ENCODE measurements at regions not wholly inside any gene's neighbourhood (a gene's known extent, or its start where the extent isn't known, plus 50 kb on each side); places are given as distances from the start of the nearest gene placed in this dataset.

DNA sequence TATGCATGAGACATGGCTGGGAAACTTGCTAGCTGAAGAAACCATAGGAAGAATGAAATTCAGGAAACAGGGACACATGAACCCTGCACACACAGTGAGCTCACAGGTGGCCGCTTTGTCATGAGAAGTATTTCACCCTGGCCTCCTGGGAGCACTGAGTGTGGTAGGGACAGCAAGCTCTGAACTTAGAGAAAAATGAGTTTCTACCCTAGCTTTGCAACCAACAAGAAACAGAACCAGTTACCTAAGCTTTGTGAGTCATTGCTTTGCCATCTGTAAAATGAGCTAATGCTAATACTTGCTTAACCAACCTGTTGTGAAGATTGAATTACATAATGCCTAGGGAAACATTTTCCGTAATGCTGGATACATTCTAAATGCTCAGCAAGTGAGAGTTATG lies 206.6 kb upstream of the HS3ST1 start:
- DNase-seq (no peak), ATAC-seq (ENCODE audit: low read depth in 2 of 2) (no peak)
- Mint-ChIP-seq H3K4me1 (peaks cover 4 to 6% (median 5%) of the 10 kb centered on the region in 3 donors), H3K27me3 (peaks cover 0 to 1% (median 0%) of the 10 kb centered on the region in 3 donors), H3K36me3 (no peaks in the 10 kb centered on the region), H3K4me3 (no peak overlapping the region), H3K9me3 (peaks cover 0 to 11% (median 8%) of the 10 kb centered on the region in 7 donors), H3K27ac (no peak overlapping the region)

DNA sequence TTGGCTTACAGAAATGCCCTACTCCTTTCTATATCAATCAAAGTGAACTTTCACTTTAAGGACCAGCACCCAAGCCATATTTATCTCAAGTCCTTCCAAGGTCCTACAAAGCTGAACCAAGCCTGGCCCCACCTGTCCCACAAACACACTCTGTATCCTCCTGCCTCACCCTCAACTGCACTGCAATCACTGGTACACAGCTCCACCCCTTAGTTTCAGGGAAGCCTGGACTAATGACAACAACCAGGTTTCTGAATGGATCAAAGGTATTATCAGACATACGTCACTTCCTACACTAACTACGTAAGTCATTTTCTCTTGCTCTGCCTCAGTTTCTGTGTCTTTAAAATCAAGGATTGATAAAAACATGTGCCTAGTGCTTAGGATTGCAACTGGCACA lies 205.6 kb upstream of the HS3ST1 start:
- no peaks in the 10 kb centered on the region for H3K27me3 Mint-ChIP-seq
- H3K9me3 Mint-ChIP-seq = peaks cover 0 to 9% (median 5%) of the 10 kb centered on the region in 7 donors
- no peaks in the 10 kb centered on the region for H3K36me3 Mint-ChIP-seq
- ATAC-seq (ENCODE audit: low read depth in 2 of 2) = no peak
- no peak overlapping the region for H3K27ac Mint-ChIP-seq
- H3K4me1 Mint-ChIP-seq = peaks cover 12 to 14% (median 14%) of the 10 kb centered on the region in 3 donors
- DNase-seq = no peak
- H3K4me3 Mint-ChIP-seq = no peak overlapping the region

DNA sequence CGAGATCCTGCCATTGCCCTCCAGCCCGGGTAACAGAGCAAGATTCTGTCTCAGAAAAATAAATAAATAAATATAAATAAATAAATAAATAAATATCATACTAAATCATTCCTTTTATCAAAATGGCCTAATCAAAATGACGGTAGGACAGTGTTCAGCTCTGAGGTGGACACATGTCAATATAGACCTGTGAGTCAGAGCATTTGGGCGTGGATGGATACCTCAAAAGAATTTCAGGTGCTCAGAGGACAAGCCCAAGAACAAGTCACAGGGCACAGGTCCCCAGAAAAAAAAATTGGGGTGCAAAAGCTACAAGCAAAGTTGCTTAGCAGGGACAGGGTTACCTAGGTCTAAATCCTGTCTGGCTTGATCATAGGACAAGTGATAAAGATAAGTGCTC lies 204.7 kb upstream of the HS3ST1 start:
- Mint-ChIP-seq H3K36me3 (no peaks in the 10 kb centered on the region), H3K4me1 (peaks cover 13 to 14% (median 14%) of the 10 kb centered on the region in 3 donors)

DNA sequence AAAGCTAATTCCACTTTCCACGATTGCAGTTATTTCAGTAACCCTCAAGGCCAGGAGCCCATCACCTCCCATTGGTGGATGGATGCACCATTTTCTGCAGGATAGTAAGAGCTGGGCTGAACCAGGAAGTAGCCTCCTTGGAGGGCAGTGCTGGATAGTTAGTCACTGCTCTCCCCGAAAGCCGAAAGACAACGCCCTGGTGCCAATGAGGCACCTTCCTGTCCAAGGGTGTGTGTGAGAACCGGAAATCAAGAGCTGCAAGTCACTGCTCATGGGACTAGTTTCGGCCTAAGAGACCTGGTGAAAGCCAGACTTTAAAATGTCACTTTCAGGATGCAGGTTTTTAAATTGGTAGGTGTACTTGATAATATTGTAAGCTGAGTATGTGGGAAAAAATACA lies 203.8 kb upstream of the HS3ST1 start:
- Mint-ChIP-seq H3K36me3 (no peaks in the 10 kb centered on the region), H3K27ac (peak overlapping the region in 1 of 6 donors; percentile 29), H3K27me3 (no peaks in the 10 kb centered on the region), H3K4me1 (peaks cover 13 to 14% (median 14%) of the 10 kb centered on the region in 3 donors), H3K4me3 (no peak overlapping the region), H3K9me3 (no peaks in the 10 kb centered on the region)
- DNase-seq (no peak), ATAC-seq (ENCODE audit: low read depth in 2 of 2) (no peak)

More for the DNA sequence above, 204.7 kb upstream of the HS3ST1 start:
- no peak overlapping the region for H3K27ac Mint-ChIP-seq
- H3K4me3 Mint-ChIP-seq = no peak overlapping the region
- no peaks in the 10 kb centered on the region for H3K27me3 Mint-ChIP-seq
- H3K9me3 Mint-ChIP-seq = peaks cover 0 to 1% (median under 1%) of the 10 kb centered on the region in 7 donors
- no peak for DNase-seq
- ATAC-seq (ENCODE audit: low read depth in 2 of 2) = no peak

DNA sequence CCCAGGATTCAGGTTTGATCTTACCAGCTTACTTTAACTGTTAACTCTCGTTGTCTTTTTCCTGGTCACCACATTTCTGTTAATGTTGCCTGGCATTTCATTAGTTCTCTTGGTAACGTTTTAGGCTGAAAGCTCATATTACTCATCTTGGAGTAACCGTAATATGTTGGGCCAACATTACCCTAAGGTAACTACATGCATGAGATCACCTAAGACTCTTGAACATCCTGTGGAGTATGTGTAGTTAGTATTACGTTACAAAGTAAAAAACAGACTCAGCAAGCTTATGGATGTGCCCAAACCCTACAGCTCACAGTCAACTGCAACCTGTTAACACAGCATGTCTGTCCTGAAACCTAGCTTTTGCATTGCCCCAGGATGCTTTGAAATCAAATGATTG lies 203.3 kb upstream of the HS3ST1 start:
- no peaks in the 10 kb centered on the region for H3K9me3 Mint-ChIP-seq
- H3K27ac Mint-ChIP-seq = no peak overlapping the region
- no peak overlapping the region for H3K4me3 Mint-ChIP-seq
- no peaks in the 10 kb centered on the region for H3K27me3 Mint-ChIP-seq
- no peaks in the 10 kb centered on the region for H3K36me3 Mint-ChIP-seq
- no peak for ATAC-seq (ENCODE audit: low read depth in 2 of 2)
- peaks cover 13 to 14% (median 14%) of the 10 kb centered on the region in 3 donors for H3K4me1 Mint-ChIP-seq
- DNase-seq = no peak

GRCh38 chr4:11631416-11631815 lies 202.7 kb upstream of the HS3ST1 start:
- no peaks in the 10 kb centered on the region for H3K36me3 Mint-ChIP-seq
- no peak for ATAC-seq (ENCODE audit: low read depth in 2 of 2)

DNA sequence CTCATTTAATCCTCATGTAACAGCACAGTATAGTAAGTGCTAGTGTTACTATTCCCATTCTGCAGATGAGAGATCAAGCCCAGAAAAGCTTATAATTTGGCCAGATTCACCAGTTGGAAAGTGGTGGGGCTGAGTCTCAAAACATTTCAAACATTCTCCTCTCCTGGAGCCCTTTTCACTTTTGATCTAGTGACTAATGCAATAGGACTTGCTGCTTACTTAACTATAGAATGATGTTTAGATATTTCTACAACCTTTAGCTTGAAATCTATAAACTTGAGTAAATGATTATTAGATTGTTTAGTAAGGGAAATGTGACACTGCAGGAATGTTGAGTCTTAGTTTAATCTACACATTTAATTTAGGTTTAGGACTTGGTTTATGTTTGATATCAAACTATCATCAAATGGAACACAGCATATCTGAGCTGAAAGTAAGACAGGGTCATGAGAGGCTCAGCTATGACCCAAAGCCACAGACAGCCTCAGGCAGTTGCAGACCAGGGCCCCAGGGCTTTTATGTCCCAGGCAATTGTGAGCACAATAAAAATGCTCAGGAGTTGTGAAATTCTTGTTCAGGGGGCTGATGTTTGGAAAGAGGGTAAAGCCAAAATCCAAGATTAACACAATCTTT lies 199.5 kb upstream of the HS3ST1 start:
- Mint-ChIP-seq H3K4me3 (no peak overlapping the region), H3K4me1 (peaks cover 13 to 14% (median 14%) of the 10 kb centered on the region in 3 donors), H3K27me3 (peaks cover 0 to 8% (median 6%) of the 10 kb centered on the region in 3 donors), H3K27ac (no peak overlapping the region), H3K36me3 (no peaks in the 10 kb centered on the region), H3K9me3 (no peaks in the 10 kb centered on the region)
- DNase-seq (no peak), ATAC-seq (ENCODE audit: low read depth in 2 of 2) (no peak)

More at GRCh38 chr4:11631416-11631815, 202.7 kb upstream of the HS3ST1 start:
- DNase-seq = no peak
- H3K27ac Mint-ChIP-seq = no peak overlapping the region
- H3K9me3 Mint-ChIP-seq = no peaks in the 10 kb centered on the region
- no peak overlapping the region for H3K4me3 Mint-ChIP-seq
- H3K4me1 Mint-ChIP-seq = peaks cover 13 to 14% (median 14%) of the 10 kb centered on the region in 3 donors
- no peaks in the 10 kb centered on the region for H3K27me3 Mint-ChIP-seq

GRCh38 chr4:11626066-11626465 lies 197.4 kb upstream of the HS3ST1 start:
- ATAC-seq (ENCODE audit: low read depth in 2 of 2) = no peak
- peaks cover 0 to 8% (median 6%) of the 10 kb centered on the region in 3 donors for H3K27me3 Mint-ChIP-seq
- DNase-seq = no peak
- H3K36me3 Mint-ChIP-seq = no peaks in the 10 kb centered on the region
- peaks cover 13 to 14% (median 14%) of the 10 kb centered on the region in 3 donors for H3K4me1 Mint-ChIP-seq
- H3K9me3 Mint-ChIP-seq = no peaks in the 10 kb centered on the region
- no peak overlapping the region for H3K27ac Mint-ChIP-seq
- no peak overlapping the region for H3K4me3 Mint-ChIP-seq

GRCh38 chr4:11625211-11625610 lies 196.5 kb upstream of the HS3ST1 start:
- H3K27ac Mint-ChIP-seq = no peak overlapping the region
- peaks cover 0 to 8% (median 6%) of the 10 kb centered on the region in 3 donors for H3K27me3 Mint-ChIP-seq
- no peaks in the 10 kb centered on the region for H3K36me3 Mint-ChIP-seq
- H3K4me1 Mint-ChIP-seq = peaks cover 7 to 8% (median 7%) of the 10 kb centered on the region in 3 donors
- DNase-seq = no peak
- H3K9me3 Mint-ChIP-seq = no peaks in the 10 kb centered on the region
- no peak for ATAC-seq (ENCODE audit: low read depth in 2 of 2)
- no peak overlapping the region for H3K4me3 Mint-ChIP-seq

GRCh38 chr4:11624370-11624769 lies 195.7 kb upstream of the HS3ST1 start:
- Mint-ChIP-seq H3K4me3 (no peak overlapping the region), H3K4me1 (peaks cover under 1 to 2% (median 2%) of the 10 kb centered on the region in 3 donors), H3K27ac (no peak overlapping the region), H3K9me3 (no peaks in the 10 kb centered on the region), H3K36me3 (no peaks in the 10 kb centered on the region), H3K27me3 (peaks cover 0 to 8% (median 6%) of the 10 kb centered on the region in 3 donors)
- ATAC-seq (ENCODE audit: low read depth in 2 of 2) (no peak), DNase-seq (no peak)

DNA sequence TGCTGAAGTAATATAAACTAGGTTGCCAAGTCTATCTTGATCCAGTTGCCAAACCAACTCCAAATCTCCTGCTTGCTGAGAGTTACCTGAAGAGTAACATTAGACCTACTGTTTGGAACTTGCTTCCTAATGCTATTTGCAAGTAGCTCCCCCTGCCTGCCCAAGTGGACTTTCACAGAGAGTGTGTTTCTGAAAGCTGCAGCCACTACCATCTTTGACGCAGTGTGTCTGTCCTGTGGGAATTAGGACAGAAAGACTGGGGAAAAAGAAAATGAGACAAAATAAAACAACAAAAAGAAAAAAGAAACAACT lies 195.0 kb upstream of the HS3ST1 start:
- H3K36me3 Mint-ChIP-seq = no peaks in the 10 kb centered on the region
- peaks cover 0 to 1% (median 0%) of the 10 kb centered on the region in 3 donors for H3K4me1 Mint-ChIP-seq
- H3K27me3 Mint-ChIP-seq = peaks cover 0 to 8% (median 6%) of the 10 kb centered on the region in 3 donors
- peak; percentile 6 for DNase-seq
- ATAC-seq (ENCODE audit: low read depth in 2 of 2) = no peak
- H3K27ac Mint-ChIP-seq = peak overlapping the region in 1 of 6 donors; percentile 44
- no peaks in the 10 kb centered on the region for H3K9me3 Mint-ChIP-seq
- H3K4me3 Mint-ChIP-seq = no peak overlapping the region

GRCh38 chr4:11622961-11623725 lies 194.4 kb upstream of the HS3ST1 start:
- DNase-seq (no peak), ATAC-seq (ENCODE audit: low read depth in 2 of 2) (no peak)
- no peak overlapping the region for H3K4me3 Mint-ChIP-seq
- H3K27ac Mint-ChIP-seq = peak overlapping the region in 1 of 6 donors; percentile 39
- no peaks in the 10 kb centered on the region for H3K9me3 Mint-ChIP-seq
- peaks cover 0 to 8% (median 6%) of the 10 kb centered on the region in 3 donors for H3K27me3 Mint-ChIP-seq
- peaks cover 0 to 3% (median 0%) of the 10 kb centered on the region in 3 donors for H3K4me1 Mint-ChIP-seq
- no peaks in the 10 kb centered on the region for H3K36me3 Mint-ChIP-seq

GRCh38 chr4:11620861-11621260 lies 192.2 kb upstream of the HS3ST1 start:
- peaks cover 0 to 8% (median 6%) of the 10 kb centered on the region in 3 donors for H3K27me3 Mint-ChIP-seq
- H3K9me3 Mint-ChIP-seq = no peaks in the 10 kb centered on the region
- ATAC-seq (ENCODE audit: low read depth in 2 of 2) (no peak), DNase-seq (no peak)
- H3K36me3 Mint-ChIP-seq = no peaks in the 10 kb centered on the region
- no peak overlapping the region for H3K4me3 Mint-ChIP-seq
- no peak overlapping the region for H3K27ac Mint-ChIP-seq
- H3K4me1 Mint-ChIP-seq = peaks cover 0 to 3% (median 0%) of the 10 kb centered on the region in 3 donors
